Left lung (tissue), 4 donors: ENCODE measurements at regions not wholly inside any gene's neighbourhood (a gene's known extent, or its start where the extent isn't known, plus 50 kb on each side); places are given as distances from the start of the nearest gene placed in this dataset.

Experiments
- ATAC-seq: fragments of 200-7000 bp; cut with Tn5 transposase; one replicate; pipeline ENCODE4 v1.9.1; 2020; ENCODE audit warnings: moderate library complexity
- DNase-seq, 4 donors: peaks; one replicate each; pipeline ENCODE4 v3.0.0-alpha.2; 2013 to 2020
- H3K27ac ChIP-seq, 2 donors: fragments of 200-600 bp; sonication (generic) in 1 of 2; one replicate each; pipeline versions ENCODE4 v1.5.0 to v1.8.0; 2020 to 2021
- H3K27me3 ChIP-seq, 2 donors: fragments of 200-600 bp; sonication (generic) in 1 of 2; one replicate each; pipeline versions ENCODE4 v1.5.0 to v1.8.0; 2020 to 2021
- H3K36me3 ChIP-seq, 2 donors: fragments of 200-600 bp; sonication (generic) in 1 of 2; one replicate each; pipeline versions ENCODE4 v1.5.0 to v1.8.0; 2020 to 2021
- H3K4me1 ChIP-seq, 2 donors: fragments of 200-600 bp; one replicate each; pipeline ENCODE4 v1.8.0; 2021
- H3K4me3 ChIP-seq, 2 donors: fragments of 200-600 bp; sonication (generic) in 1 of 2; one replicate each; pipeline versions ENCODE4 v1.5.0 to v1.8.0; 2020 to 2021; ENCODE audit warnings: mild to moderate bottlenecking in 1 of 2
- H3K9me3 ChIP-seq, 2 donors: fragments of 200-600 bp; sonication (generic) in 1 of 2; one replicate each; pipeline versions ENCODE4 v1.5.0 to v1.8.0; 2020 to 2021
- CTCF ChIP-seq, 2 donors: fragments of 200-600 bp; sonication (generic) in 1 of 2; IDR thresholded peaks; one replicate each; pipeline versions ENCODE4 v1.5.0 to v1.8.0; 2021; ENCODE audit warnings: antibody characterized with exemption in 2 of 2
- intact Hi-C, 2 donors: fragments of 100-400 bp; cut with DNase I; formaldehyde crosslinking; loops; one replicate each; pipeline versions ENCODE4 v1.11.2 to v1.14.2; 2022
- donor health status: DM: no; HTN: yes; CAD: no.
- donor health status: DM: no; HTN: no; CAD: no.

GRCh38 chr5:9920697-9921096 is 290.5 kb upstream of the TAS2R1 start:
- intact Hi-C loops = no loop called here

GRCh38 chr5:9919306-9920030 is 289.3 kb upstream of the TAS2R1 start:
- intact Hi-C loops = no loop called here
- Histone ChIP-seq H3K36me3 (no peaks in the 10 kb centered on the region), H3K27ac (no peak overlapping the region), H3K27me3 (no peaks in the 10 kb centered on the region), H3K9me3 (peaks cover 0 to 23% of the 10 kb centered on the region in 2 donors), H3K4me3 (no peak overlapping the region), H3K4me1 (no peaks in the 10 kb centered on the region)
- DNase-seq (no peak), ATAC-seq (no peak)
- no peak for TF ChIP-seq CTCF (IDR thresholded peaks at IDR 0.05)

More at GRCh38 chr5:9920697-9921096, 290.5 kb upstream of the TAS2R1 start:
- no peak overlapping the region for H3K27ac ChIP-seq
- DNase-seq (no peak), ATAC-seq (no peak)
- peaks cover 0 to 27% of the 10 kb centered on the region in 2 donors for H3K9me3 ChIP-seq
- H3K4me3 ChIP-seq = no peak overlapping the region
- no peaks in the 10 kb centered on the region for H3K4me1 ChIP-seq
- H3K27me3 ChIP-seq = no peaks in the 10 kb centered on the region
- TF ChIP-seq CTCF (IDR thresholded peaks at IDR 0.05) = no peak
- H3K36me3 ChIP-seq = no peaks in the 10 kb centered on the region

- peak; percentile 50 for ATAC-seq
- H3K27ac ChIP-seq = no peak overlapping the region
Measured at GRCh38 chr5:9905661-9906060, 275.5 kb upstream of the TAS2R1 start.

GRCh38 chr5:9903801-9904200 is 273.6 kb upstream of the TAS2R1 start:
- Histone ChIP-seq H3K4me1 (no peaks in the 10 kb centered on the region), H3K9me3 (no peaks in the 10 kb centered on the region), H3K27ac (no peak overlapping the region), H3K36me3 (no peaks in the 10 kb centered on the region), H3K27me3 (no peaks in the 10 kb centered on the region), H3K4me3 (no peak overlapping the region)
- no peak for ATAC-seq
- DNase-seq = no peak
- TF ChIP-seq CTCF (IDR thresholded peaks at IDR 0.05) = no peak
- intact Hi-C loops = no loop called here

More at GRCh38 chr5:9905661-9906060, 275.5 kb upstream of the TAS2R1 start:
- Histone ChIP-seq H3K36me3 (no peaks in the 10 kb centered on the region), H3K4me1 (no peaks in the 10 kb centered on the region), H3K27me3 (no peaks in the 10 kb centered on the region), H3K4me3 (no peak overlapping the region), H3K9me3 (no peaks in the 10 kb centered on the region)
- intact Hi-C loops = no loop called here
- no peak for DNase-seq
- TF ChIP-seq CTCF (IDR thresholded peaks at IDR 0.05) = no peak

- DNase-seq = peak in 1 of 4 donors; percentile 9
- H3K27ac ChIP-seq = no peak overlapping the region
- TF ChIP-seq CTCF (IDR thresholded peaks at IDR 0.05) = peak in 1 of 2 donors; percentile 17
- intact Hi-C loops = no loop called here
- ATAC-seq = peak; percentile 90
- no peak overlapping the region for H3K4me3 ChIP-seq
- H3K9me3 ChIP-seq = no peaks in the 10 kb centered on the region
- H3K27me3 ChIP-seq = no peaks in the 10 kb centered on the region
- H3K4me1 ChIP-seq = no peaks in the 10 kb centered on the region
- no peaks in the 10 kb centered on the region for H3K36me3 ChIP-seq
Measured at GRCh38 chr5:9898319-9898718, 268.2 kb upstream of the TAS2R1 start.
